Nephron (organoid): ENCODE measurements at regions not wholly inside any gene's neighbourhood (a gene's known extent, or its start where the extent isn't known, plus 50 kb on each side); places are given as distances from the start of the nearest gene placed in this dataset.
A peak's percentile ranks its signal among the peaks of the same experiment; 100 is the strongest.
"Not testable (repeated sequence)": the region's sequence is repeated elsewhere in the genome, so short reads cannot be mapped to it uniquely, and the experiment has no call there.

ENCODE experiments used
- H3K27ac Mint-ChIP-seq, 3 experiments: 2 replicates each; pipeline ENCODE4 v1.8.0; 2020; ENCODE audit warnings: mixed read lengths in 3 of 3, mild to moderate bottlenecking in 2 of 3, moderate library complexity in 1 of 3
- H3K27me3 Mint-ChIP-seq: 2 replicates; pipeline ENCODE4 v1.8.0; 2021; ENCODE audit warnings: low read depth, mild to moderate bottlenecking, moderate library complexity, mixed read lengths
- H3K36me3 Mint-ChIP-seq: 2 replicates; pipeline ENCODE4 v1.8.0; 2020; ENCODE audit warnings: low read depth, mixed read lengths
- H3K4me1 Mint-ChIP-seq: 2 replicates; pipeline ENCODE4 v1.8.0; 2020; ENCODE audit warnings: mixed read lengths
- H3K4me3 Mint-ChIP-seq, 3 experiments: 2 replicates each; pipeline ENCODE4 v1.8.0; 2020; ENCODE audit warnings: mild to moderate bottlenecking in 3 of 3, mixed read lengths in 3 of 3, moderate library complexity in 2 of 3
- H3K9me3 Mint-ChIP-seq: 2 replicates; pipeline ENCODE4 v1.8.0; 2020; ENCODE audit warnings: mixed read lengths
- TF ChIP-seq, protein P1 (sequence below), 3 experiments: fragments of 200-600 bp; sonication (generic); IDR thresholded peaks; one replicate each; pipeline ENCODE4 v1.5.0; 2021; ENCODE audit warnings: antibody characterized with exemption in 3 of 3; ENCODE audit not compliant: unreplicated experiment in 3 of 3

DNA sequence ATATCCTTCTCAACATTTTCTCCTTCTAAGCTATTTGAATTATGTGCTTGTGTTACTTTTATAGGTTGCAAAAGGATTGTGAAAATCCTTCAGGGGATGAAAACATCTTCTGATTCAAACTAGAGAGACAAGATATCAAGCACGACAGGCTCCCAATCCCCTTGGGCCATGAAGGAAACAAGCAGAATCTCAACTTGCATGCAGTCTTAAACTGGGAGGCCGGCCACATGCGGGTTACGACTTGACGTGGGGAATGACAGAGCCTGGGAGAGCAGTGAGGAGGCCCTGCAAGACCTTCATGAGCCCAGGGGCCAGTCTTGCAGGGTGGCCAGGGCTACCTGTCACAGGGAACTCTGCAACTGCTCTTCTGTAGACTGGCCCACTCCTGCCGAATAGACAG, 94.4 kb downstream of the SCN11A start:
- no peaks in the 10 kb centered on the region for H3K9me3 Mint-ChIP-seq
- H3K4me3 Mint-ChIP-seq, result no peak overlapping the region

DNA sequence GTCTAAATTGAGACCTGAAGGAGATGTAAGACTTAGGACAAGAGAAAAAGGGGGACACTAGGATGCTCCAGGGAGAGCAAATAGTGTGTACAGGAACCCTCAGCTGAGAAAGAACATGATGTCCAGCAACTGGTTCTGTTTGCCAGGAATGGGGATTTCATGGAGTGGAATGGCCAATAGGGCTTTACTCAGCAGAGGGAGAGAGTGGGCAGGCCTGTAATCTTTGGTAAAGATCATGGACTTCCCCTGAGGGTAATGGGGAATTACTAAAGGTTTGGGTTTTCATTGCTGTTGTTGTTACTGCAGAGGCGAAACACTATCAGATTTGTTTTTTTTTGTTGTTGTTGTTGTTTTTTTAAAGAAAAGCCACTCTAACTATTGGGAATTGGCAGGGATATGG, 99.0 kb downstream of the SCN11A start:
- TF ChIP-seq, protein P1, sequence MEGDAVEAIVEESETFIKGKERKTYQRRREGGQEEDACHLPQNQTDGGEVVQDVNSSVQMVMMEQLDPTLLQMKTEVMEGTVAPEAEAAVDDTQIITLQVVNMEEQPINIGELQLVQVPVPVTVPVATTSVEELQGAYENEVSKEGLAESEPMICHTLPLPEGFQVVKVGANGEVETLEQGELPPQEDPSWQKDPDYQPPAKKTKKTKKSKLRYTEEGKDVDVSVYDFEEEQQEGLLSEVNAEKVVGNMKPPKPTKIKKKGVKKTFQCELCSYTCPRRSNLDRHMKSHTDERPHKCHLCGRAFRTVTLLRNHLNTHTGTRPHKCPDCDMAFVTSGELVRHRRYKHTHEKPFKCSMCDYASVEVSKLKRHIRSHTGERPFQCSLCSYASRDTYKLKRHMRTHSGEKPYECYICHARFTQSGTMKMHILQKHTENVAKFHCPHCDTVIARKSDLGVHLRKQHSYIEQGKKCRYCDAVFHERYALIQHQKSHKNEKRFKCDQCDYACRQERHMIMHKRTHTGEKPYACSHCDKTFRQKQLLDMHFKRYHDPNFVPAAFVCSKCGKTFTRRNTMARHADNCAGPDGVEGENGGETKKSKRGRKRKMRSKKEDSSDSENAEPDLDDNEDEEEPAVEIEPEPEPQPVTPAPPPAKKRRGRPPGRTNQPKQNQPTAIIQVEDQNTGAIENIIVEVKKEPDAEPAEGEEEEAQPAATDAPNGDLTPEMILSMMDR (IDR thresholded peaks at IDR 0.05; ENCODE audit: unreplicated experiment in 3 of 3), result no peak

More for the DNA sequence above, 94.4 kb downstream of the SCN11A start:
- no peak overlapping the region for H3K27ac Mint-ChIP-seq
- peaks cover 18% of the 10 kb centered on the region for H3K4me1 Mint-ChIP-seq
- TF ChIP-seq, protein P1 (IDR thresholded peaks at IDR 0.05; ENCODE audit: unreplicated experiment in 3 of 3), result no peak
- no peaks in the 10 kb centered on the region for H3K27me3 Mint-ChIP-seq
- no peaks in the 10 kb centered on the region for H3K36me3 Mint-ChIP-seq

DNA sequence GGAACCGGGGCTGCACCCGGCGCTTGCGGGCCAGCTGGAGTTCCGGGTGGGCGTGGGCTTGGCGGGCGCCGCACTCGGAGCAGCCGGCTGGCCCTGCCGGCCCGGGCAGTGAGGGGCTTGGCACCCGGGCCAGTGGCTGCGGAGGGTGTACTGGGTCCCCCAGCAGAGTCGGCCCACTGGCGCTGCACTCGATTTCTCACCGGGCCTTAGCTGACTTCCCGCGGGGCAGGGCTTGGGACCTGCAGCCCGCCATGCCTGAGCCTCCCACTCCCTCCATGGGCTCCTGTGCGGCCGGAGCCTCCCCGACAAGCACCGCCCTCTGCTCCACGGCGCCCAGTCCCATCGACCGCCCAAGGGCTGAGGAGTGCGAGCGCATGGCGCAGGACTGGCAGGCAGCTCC, 100.6 kb downstream of the SCN11A start:
- H3K9me3 Mint-ChIP-seq, H3K4me3 Mint-ChIP-seq, H3K4me1 Mint-ChIP-seq, H3K36me3 Mint-ChIP-seq, H3K27ac Mint-ChIP-seq, H3K27me3 Mint-ChIP-seq: not testable (repeated sequence)

More for the DNA sequence above, 99.0 kb downstream of the SCN11A start:
- no peak overlapping the region for H3K27ac Mint-ChIP-seq
- H3K4me3 Mint-ChIP-seq, result no peak overlapping the region
- no peaks in the 10 kb centered on the region for H3K27me3 Mint-ChIP-seq
- no peaks in the 10 kb centered on the region for H3K4me1 Mint-ChIP-seq
- H3K9me3 Mint-ChIP-seq, result no peaks in the 10 kb centered on the region
- no peaks in the 10 kb centered on the region for H3K36me3 Mint-ChIP-seq

DNA sequence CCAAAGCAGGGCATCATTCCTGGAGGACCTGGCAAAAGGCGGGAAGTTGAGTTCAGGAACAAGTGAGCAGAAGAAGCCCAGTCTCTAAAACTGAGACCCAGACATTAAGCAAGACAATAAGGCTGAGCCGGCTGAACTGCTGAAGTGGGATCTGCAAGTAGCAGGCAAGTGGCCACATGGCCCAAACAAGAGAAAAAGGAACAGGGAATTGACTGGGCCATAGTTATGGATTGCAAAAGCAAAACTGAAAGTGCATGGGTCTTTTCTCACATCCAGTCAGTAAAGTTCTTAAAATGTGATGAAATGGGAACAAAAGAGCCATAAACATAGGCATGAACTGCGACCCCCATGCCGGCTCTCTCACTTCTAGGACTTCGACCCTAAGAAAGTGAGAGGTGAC, 101.2 kb downstream of the SCN11A start:
- Mint-ChIP-seq H3K27me3 (peaks cover 4% of the 10 kb centered on the region), H3K4me1 (no peaks in the 10 kb centered on the region), H3K27ac (no peak overlapping the region), H3K9me3 (no peaks in the 10 kb centered on the region), H3K36me3 (no peaks in the 10 kb centered on the region), H3K4me3 (no peak overlapping the region)
- TF ChIP-seq, protein P1 (IDR thresholded peaks at IDR 0.05; ENCODE audit: unreplicated experiment in 3 of 3), result no peak

DNA sequence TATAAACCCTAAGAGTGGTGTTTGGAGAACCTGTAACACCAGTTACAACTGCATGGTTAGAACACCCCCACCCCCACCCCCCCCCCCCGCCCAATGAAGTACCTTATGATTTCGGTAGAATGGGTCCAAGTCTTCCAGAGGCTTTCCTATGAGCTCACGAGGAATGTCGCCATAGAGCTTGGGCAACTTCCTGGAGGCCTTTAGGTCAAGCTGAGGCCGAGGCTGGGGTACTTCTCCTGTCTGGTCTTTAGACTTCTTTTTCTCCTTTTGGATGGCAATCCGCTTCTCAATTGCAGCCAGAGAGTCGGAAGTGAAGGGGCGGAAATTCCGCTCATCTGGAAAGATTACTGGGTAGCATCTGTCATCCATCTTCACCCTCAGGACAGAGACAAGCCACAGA, 101.8 kb downstream of the SCN11A start:
- no peak overlapping the region for H3K27ac Mint-ChIP-seq
- no peaks in the 10 kb centered on the region for H3K4me1 Mint-ChIP-seq
- TF ChIP-seq, protein P1 (IDR thresholded peaks at IDR 0.05; ENCODE audit: unreplicated experiment in 3 of 3), result no peak
- no peaks in the 10 kb centered on the region for H3K9me3 Mint-ChIP-seq
- no peak overlapping the region for H3K4me3 Mint-ChIP-seq
- H3K27me3 Mint-ChIP-seq, result peaks cover 4% of the 10 kb centered on the region
- H3K36me3 Mint-ChIP-seq, result no peaks in the 10 kb centered on the region

DNA sequence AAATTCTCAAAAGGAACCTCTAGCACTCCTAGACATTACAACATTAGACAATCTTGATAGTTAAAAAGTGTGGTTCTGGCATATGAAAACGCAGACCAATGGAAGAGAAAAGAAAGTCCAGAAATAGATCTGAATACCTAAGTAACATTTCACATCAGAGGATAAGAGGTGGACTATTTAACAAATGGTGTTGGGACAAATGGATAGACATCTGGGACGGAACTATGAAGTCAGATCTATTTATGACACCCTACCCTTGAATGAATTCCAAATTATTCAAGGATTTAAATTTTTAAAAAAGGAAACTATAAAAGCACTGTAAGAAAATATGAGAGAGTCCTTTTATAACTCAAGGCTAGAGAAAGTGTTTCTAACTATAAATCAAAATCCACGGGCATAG, 111.3 kb downstream of the SCN11A start:
- Mint-ChIP-seq H3K27ac (peak overlapping the region in 1 of 3 experiments; percentile 34), H3K9me3 (peaks cover 12% of the 10 kb centered on the region), H3K4me3 (no peak overlapping the region), H3K36me3 (no peaks in the 10 kb centered on the region), H3K27me3 (no peaks in the 10 kb centered on the region), H3K4me1 (peaks cover 11% of the 10 kb centered on the region)
- TF ChIP-seq, protein P1 (IDR thresholded peaks at IDR 0.05; ENCODE audit: unreplicated experiment in 3 of 3), result no peak
